Activated naive CD4-positive, alpha-beta T cell treated with anti-CD3 and anti-CD28 coated beads, Interleukin-2, amount 50 U/mL, for 72 hours (primary cell): ENCODE measurements at regions not wholly inside any gene's neighbourhood (a gene's known extent, or its start where the extent isn't known, plus 50 kb on each side); places are given as distances from the start of the nearest gene placed in this dataset.
A peak's percentile ranks its signal among the peaks of the same experiment; 100 is the strongest.
"Not testable (repeated sequence)": the region's sequence is repeated elsewhere in the genome, so short reads cannot be mapped to it uniquely, and the experiment has no call there.

ENCODE experiments used
- ATAC-seq, 2 donors: fragments of 150-1000 bp; cut with Tn5 transposase; 2 replicates each; pipeline ENCODE4 v1.10.0; 2021; ENCODE audit warnings: mild to moderate bottlenecking in 2 of 2, moderate library complexity in 2 of 2
- DNase-seq, 2 donors: peaks; one replicate each; pipeline ENCODE4 v3.0.0; 2021 to 2022; ENCODE audit warnings: low spot score in 2 of 2
- H3K27ac Mint-ChIP-seq, 2 donors: one replicate each; pipeline ENCODE4 v1.8.0; 2022; ENCODE audit warnings: mild to moderate bottlenecking in 2 of 2, mixed read lengths in 2 of 2
- H3K36me3 Mint-ChIP-seq, 2 donors: one replicate each; pipeline ENCODE4 v1.8.0; 2022; ENCODE audit warnings: mixed read lengths in 2 of 2
- H3K9me3 Mint-ChIP-seq, 2 donors: one replicate each; pipeline ENCODE4 v1.8.0; 2022; ENCODE audit warnings: mixed read lengths in 2 of 2

GRCh38 chr14:22497671-22498093, 91.3 kb downstream of the DAD1 start:
- ATAC-seq: no peak
- H3K9me3 Mint-ChIP-seq: no peaks in the 10 kb centered on the region
- peaks cover 69 to 75% of the 10 kb centered on the region in 2 donors for H3K36me3 Mint-ChIP-seq
- DNase-seq: no peak
- H3K27ac Mint-ChIP-seq: peak overlapping the region; percentile 85 to 97

DNA sequence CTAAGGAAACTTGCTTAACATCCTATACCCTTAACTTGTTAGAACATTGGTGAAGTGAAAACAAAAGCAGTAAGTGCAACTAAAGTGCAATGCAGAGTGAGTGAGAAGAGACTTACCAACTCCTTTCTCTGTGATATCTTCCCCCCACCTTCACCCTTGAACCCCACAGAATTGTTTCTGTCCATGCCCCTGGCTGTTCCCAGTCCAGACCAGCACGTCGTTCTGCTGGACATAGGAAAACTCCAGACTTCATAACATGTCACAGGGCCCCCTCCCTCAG, 91.9 kb downstream of the DAD1 start:
- Mint-ChIP-seq H3K36me3 (peaks cover 67 to 72% of the 10 kb centered on the region in 2 donors), H3K9me3 (no peaks in the 10 kb centered on the region), H3K27ac (peak overlapping the region; percentile 85 to 97)
- ATAC-seq: no peak
- DNase-seq: no peak

DNA sequence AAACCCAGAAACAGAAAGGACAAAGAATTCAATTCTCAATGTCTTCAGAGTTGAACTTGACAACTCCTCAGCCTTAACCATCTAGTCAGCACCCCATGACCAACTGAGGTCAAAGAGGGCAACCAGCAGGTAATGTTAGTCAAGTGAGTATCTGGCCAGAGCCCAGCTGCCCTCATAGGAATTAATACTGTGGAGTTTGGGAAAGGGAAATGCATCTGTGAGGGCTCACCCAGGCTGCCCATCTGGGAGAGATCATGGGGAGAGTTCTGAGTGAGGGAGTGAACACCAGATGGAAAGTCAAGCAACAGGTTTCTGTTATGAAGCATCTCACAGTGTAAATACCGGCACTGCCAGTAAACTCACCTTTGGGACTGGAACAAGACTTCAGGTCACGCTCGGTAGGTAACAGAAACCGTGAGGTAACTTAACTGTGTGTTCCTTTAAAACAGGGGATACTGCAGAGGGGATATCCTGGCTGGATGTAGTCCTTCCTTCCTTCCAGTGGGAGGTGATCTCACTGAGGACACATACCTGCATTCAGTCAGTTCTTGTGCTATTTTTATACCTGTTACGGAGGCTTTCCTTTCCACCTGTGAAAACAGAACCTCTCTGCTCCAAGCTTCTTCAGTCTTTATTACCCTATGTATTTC, 94.4 kb downstream of the DAD1 start:
- Mint-ChIP-seq H3K9me3 (no peaks in the 10 kb centered on the region), H3K27ac (peak overlapping the region; percentile 93 to 97), H3K36me3 (peaks cover 61 to 70% of the 10 kb centered on the region in 2 donors)
- ATAC-seq (peak in 1 of 2 donors; percentile 3), DNase-seq (no peak)

GRCh38 chr14:22493753-22494152, 95.3 kb downstream of the DAD1 start:
- H3K9me3 Mint-ChIP-seq: no peaks in the 10 kb centered on the region
- H3K36me3 Mint-ChIP-seq: peaks cover 55 to 75% of the 10 kb centered on the region in 2 donors
- H3K27ac Mint-ChIP-seq: peak overlapping the region; percentile 97
- DNase-seq: no peak
- no peak for ATAC-seq

- no peak for ATAC-seq
- Mint-ChIP-seq H3K36me3 (peaks cover 50 to 73% of the 10 kb centered on the region in 2 donors), H3K27ac (peak overlapping the region; percentile 97), H3K9me3 (no peaks in the 10 kb centered on the region)
- no peak for DNase-seq
Measured at GRCh38 chr14:22492622-22493542, 96.1 kb downstream of the DAD1 start.

GRCh38 chr14:22491683-22492621, 97.1 kb downstream of the DAD1 start:
- Mint-ChIP-seq H3K27ac (peak overlapping the region; percentile 97 to 100), H3K36me3 (peaks cover 44 to 71% of the 10 kb centered on the region in 2 donors), H3K9me3 (no peaks in the 10 kb centered on the region)
- DNase-seq: no peak
- peak; percentile 34 to 55 for ATAC-seq

GRCh38 chr14:22491053-22491452, 98.0 kb downstream of the DAD1 start:
- not testable (repeated sequence) for ATAC-seq, DNase-seq, H3K9me3 Mint-ChIP-seq
- peak overlapping the region; percentile 97 to 100 for H3K27ac Mint-ChIP-seq
- peaks cover 44 to 65% of the 10 kb centered on the region in 2 donors for H3K36me3 Mint-ChIP-seq

DNA sequence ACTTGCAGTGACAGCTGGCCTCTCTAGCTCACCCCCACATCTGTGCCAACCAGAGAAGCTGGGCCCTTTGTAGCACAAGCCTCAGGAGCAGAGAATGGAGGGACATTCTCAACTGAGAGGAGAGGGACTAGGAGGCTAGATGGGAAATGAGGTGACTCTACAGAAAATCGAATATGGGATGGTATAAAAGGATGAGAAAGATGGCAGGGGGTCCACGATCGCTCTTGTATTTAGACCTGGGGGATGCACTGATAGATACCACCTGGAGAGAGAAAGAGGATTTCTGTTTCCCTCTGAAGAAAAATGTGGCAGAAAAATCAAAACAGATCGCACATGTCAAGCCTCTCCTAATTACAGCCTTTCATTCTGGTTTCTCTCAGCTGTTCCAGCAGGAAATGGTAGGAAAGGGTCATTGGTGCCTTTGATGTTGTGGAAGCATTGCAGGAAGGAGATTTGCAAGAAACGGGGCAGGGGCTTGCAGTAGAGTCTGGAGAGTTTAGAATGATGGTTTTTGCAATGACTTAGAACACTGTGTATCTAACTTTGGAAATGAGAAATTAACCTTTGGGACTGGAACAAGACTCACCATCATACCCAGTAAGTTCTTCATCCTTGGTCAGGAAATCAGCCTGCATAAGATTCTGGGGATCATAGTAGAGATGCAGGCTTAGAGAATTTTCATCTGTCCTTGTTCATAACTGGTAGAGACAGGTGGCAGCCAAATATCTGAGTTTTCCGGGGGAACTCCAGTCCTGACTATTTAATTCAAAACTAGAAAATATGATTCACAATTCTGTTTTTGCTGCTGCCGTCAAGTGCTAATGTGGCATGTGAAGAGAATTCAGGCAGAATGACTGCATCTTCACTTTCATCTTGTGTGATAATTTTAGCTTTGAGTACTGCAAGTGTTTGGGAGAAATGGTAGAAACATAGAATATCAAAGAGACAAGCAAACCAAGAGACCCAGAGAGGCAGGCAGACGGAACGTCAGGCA, 98.8 kb downstream of the DAD1 start:
- DNase-seq: no peak
- H3K9me3 Mint-ChIP-seq: no peaks in the 10 kb centered on the region
- peak overlapping the region; percentile 97 to 100 for H3K27ac Mint-ChIP-seq
- peak; percentile 22 to 63 for ATAC-seq
- peaks cover 44 to 62% of the 10 kb centered on the region in 2 donors for H3K36me3 Mint-ChIP-seq

DNA sequence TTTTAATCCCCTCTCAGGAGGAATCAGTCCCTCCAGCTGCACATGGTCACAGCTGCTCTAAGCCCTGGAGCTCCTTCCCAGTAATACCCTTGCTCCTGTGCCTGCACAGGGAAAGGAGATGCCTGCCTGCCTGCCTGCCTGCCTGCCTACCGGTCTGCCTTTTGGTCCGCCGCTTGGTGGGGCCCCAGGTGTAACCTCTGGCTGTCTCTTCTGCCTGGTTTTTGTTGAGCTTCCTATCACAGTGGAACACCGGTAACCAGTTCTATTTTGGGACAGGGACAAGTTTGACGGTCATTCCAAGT, 99.8 kb downstream of the DAD1 start:
- Mint-ChIP-seq H3K36me3 (peaks cover 39 to 59% of the 10 kb centered on the region in 2 donors), H3K27ac (peak overlapping the region; percentile 97 to 100), H3K9me3 (no peaks in the 10 kb centered on the region)
- ATAC-seq (no peak), DNase-seq (no peak)

GRCh38 chr14:22488522-22489243, 100.3 kb downstream of the DAD1 start:
- H3K27ac Mint-ChIP-seq: peak overlapping the region; percentile 95 to 97
- DNase-seq: no peak
- no peaks in the 10 kb centered on the region for H3K9me3 Mint-ChIP-seq
- ATAC-seq: peak; percentile 32 to 56
- H3K36me3 Mint-ChIP-seq: peaks cover 34 to 53% of the 10 kb centered on the region in 2 donors

DNA sequence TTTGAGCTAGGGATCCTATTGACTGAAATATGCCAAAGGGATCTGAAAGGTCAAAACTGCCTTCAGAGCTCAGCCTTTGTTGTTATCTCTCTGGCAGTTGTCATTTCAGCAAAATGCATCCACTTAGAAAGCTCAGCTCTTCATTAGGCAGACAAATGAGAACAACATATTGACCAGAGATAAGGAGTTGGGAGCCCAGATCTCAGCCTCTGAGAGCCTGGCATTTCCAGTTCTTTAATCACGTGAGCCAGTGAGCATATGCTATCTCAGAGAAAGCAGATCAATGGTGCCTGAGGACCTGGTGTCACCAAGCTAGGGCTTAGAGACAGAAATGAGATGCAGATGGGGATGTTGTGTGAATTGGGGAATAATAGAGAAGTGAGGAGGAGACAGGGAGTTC, 101.1 kb downstream of the DAD1 start:
- peak overlapping the region; percentile 95 to 97 for H3K27ac Mint-ChIP-seq
- peaks cover 29 to 46% of the 10 kb centered on the region in 2 donors for H3K36me3 Mint-ChIP-seq
- no peak for ATAC-seq

DNA sequence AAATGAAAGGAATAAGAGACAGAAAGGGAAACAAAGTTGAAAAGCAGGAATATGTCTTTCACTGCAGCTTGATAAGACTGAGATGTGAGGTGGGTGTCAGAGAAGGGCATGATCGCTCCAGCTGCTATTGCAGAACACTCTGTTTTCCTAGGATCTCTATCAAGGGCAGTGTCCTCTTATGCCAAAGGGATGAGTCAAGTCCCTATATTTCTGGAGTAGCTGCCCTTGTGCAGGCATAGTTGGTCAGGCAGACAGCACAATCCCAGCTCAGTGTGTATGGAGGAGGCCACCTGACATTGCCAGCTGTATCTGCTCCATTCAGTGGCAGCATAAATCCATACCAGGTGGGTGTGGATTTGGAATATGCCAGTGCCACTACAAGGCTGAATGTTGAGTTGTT, 101.6 kb downstream of the DAD1 start:
- Mint-ChIP-seq H3K9me3 (no peaks in the 10 kb centered on the region), H3K36me3 (peaks cover 28 to 46% of the 10 kb centered on the region in 2 donors), H3K27ac (peak overlapping the region in 1 of 2 donors; percentile 97)
- no peak for ATAC-seq
- no peak for DNase-seq

More for the DNA sequence above, 101.1 kb downstream of the DAD1 start:
- no peaks in the 10 kb centered on the region for H3K9me3 Mint-ChIP-seq
- DNase-seq: no peak

GRCh38 chr14:22486675-22487074, 102.3 kb downstream of the DAD1 start:
- no peaks in the 10 kb centered on the region for H3K9me3 Mint-ChIP-seq

GRCh38 chr14:22485649-22486048, 103.4 kb downstream of the DAD1 start:
- peak overlapping the region; percentile 94 to 97 for H3K27ac Mint-ChIP-seq
- peaks cover 18 to 36% of the 10 kb centered on the region in 2 donors for H3K36me3 Mint-ChIP-seq
- no peaks in the 10 kb centered on the region for H3K9me3 Mint-ChIP-seq
- no peak for ATAC-seq
- DNase-seq: no peak

More at GRCh38 chr14:22486675-22487074, 102.3 kb downstream of the DAD1 start:
- Mint-ChIP-seq H3K36me3 (peaks cover 23 to 42% of the 10 kb centered on the region in 2 donors), H3K27ac (peak overlapping the region; percentile 60 to 97)
- ATAC-seq (no peak), DNase-seq (no peak)

DNA sequence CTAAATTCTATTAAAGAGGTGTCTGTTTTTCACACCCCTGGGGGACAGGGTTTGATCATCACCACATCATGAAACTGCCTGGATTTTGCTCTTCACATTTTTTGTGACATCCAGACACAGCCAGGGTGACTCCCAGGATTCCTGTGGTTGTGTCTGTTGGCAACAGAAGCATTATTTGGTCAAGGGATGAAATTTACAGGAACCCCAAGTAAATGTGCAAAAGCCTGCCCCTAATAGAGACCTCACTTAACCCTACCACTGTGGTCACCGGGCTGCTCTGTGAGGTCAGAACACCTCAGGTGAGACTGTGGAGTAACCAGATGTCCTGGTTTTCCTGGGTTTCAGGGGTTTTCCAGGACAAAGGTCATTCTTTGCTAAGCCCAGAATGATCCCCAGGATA, 103.8 kb downstream of the DAD1 start:
- H3K36me3 Mint-ChIP-seq: peaks cover 13 to 31% of the 10 kb centered on the region in 2 donors
- DNase-seq (no peak), ATAC-seq (peak in 1 of 2 donors; percentile 44)
- peak overlapping the region; percentile 94 to 97 for H3K27ac Mint-ChIP-seq
- H3K9me3 Mint-ChIP-seq: no peaks in the 10 kb centered on the region
